ENCODE measurements at regions not wholly inside any gene's neighbourhood (a gene's known extent, or its start where the extent isn't known, plus 50 kb on each side); places are given as distances from the start of the nearest gene placed in this dataset.
A peak's percentile ranks its signal among the peaks of the same experiment; 100 is the strongest.

DNA sequence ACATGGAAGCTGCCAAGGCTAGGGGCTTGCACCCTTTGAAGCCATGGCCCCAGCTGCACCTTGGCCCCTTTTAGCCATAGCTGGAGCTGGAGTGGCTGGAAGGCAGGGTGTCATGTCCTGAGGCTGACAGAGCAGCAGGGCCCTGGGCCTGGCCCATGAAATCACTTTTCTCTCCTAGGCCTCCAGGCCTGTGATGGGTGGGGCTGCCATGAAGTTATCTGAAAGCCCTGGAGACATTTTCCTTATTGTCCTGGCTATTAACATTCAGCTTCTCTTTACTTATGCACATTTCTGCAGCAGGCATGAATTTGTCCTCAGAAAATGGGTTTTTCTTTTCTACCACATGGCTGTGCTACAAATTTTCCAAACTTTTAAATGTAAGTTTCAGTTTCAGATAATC, 106.9 kb upstream of the ELMO1 start:
- Mint-ChIP-seq H3K27ac (no peak overlapping the region), H3K4me3 (no peak overlapping the region), H3K9me3 (no peaks in the 10 kb centered on the region; the same call in 2 of the 3 replicates), H3K27me3 (ENCODE audit: insufficient read depth, low read depth, poor library complexity) (no peaks in the 10 kb centered on the region), H3K4me1 (peaks cover 16% of the 10 kb centered on the region), H3K36me3 (ENCODE audit: low read depth) (no peaks in the 10 kb centered on the region)
- no peak for DNase-seq (ENCODE audit: low spot score)
- no peak for ATAC-seq
- no peaks in the 10 kb centered on the region for H3F3A ChIP-seq (replicated peaks; ENCODE audit: low read depth)
- H3K4me1 ChIP-seq (ENCODE audit: insufficient read depth): peaks cover 4% of the 10 kb centered on the region; the same call in 1 of the 2 replicates
- TF ChIP-seq EZH2phosphoT487 (IDR thresholded peaks at IDR 0.05; ENCODE audit: unreplicated experiment): no peak
- no peak overlapping the region for H3K4me3 ChIP-seq
- H3K9me2 ChIP-seq (ENCODE audit: insufficient read depth): peaks cover under 1% of the 10 kb centered on the region; the same call in 1 of the 2 replicates
- no peaks in the 10 kb centered on the region for H3K79me2 ChIP-seq (replicated peaks; ENCODE audit: insufficient read depth)
- H4K20me1 ChIP-seq (replicated peaks; ENCODE audit: insufficient read depth): no peaks in the 10 kb centered on the region
- no peaks in the 10 kb centered on the region for H3K36me3 ChIP-seq (ENCODE audit: insufficient read depth)
- no peak overlapping the region for H3K27ac ChIP-seq (ENCODE audit: low read depth)
- no peak overlapping the region for H2AFZ ChIP-seq
- H3K4me2 ChIP-seq: no peak overlapping the region
- no peaks in the 10 kb centered on the region for H3K27me3 ChIP-seq (ENCODE audit: insufficient read depth)

- H3K27me3 Mint-ChIP-seq (ENCODE audit: insufficient read depth, low read depth, poor library complexity): no peaks in the 10 kb centered on the region
- H3K27ac ChIP-seq (ENCODE audit: low read depth): no peak overlapping the region
- DNase-seq (ENCODE audit: low spot score): no peak
- H3K4me2 ChIP-seq: no peak overlapping the region
- no peaks in the 10 kb centered on the region for H3K27me3 ChIP-seq (ENCODE audit: insufficient read depth)
- no peaks in the 10 kb centered on the region; the same call in 1 of the 2 replicates for H3K9me2 ChIP-seq (ENCODE audit: insufficient read depth)
- H3F3A ChIP-seq (replicated peaks; ENCODE audit: low read depth): no peaks in the 10 kb centered on the region
- H4K20me1 ChIP-seq (replicated peaks; ENCODE audit: insufficient read depth): no peaks in the 10 kb centered on the region
- H3K4me3 ChIP-seq: no peak overlapping the region
- H3K36me3 Mint-ChIP-seq (ENCODE audit: low read depth): no peaks in the 10 kb centered on the region
- H3K36me3 ChIP-seq (ENCODE audit: insufficient read depth): no peaks in the 10 kb centered on the region
- H3K27ac Mint-ChIP-seq: no peak overlapping the region
- H3K4me1 ChIP-seq (ENCODE audit: insufficient read depth): no peaks in the 10 kb centered on the region; the same call in 1 of the 2 replicates
- H3K79me2 ChIP-seq (replicated peaks; ENCODE audit: insufficient read depth): no peaks in the 10 kb centered on the region
- no peak overlapping the region for H3K4me3 Mint-ChIP-seq
- no peaks in the 10 kb centered on the region; the same call in 2 of the 3 replicates for H3K9me3 Mint-ChIP-seq
- no peak for ATAC-seq
- no peak overlapping the region for H2AFZ ChIP-seq
- TF ChIP-seq NANOG (IDR thresholded peaks at IDR 0.05; ENCODE audit: borderline replicate concordance): no peak
- no peak for TF ChIP-seq STAT1 (IDR thresholded peaks at IDR 0.05; ENCODE audit: unreplicated experiment)
- peaks cover 9% of the 10 kb centered on the region for H3K4me1 Mint-ChIP-seq
Observed at GRCh38 chr7:37557571-37558209, 109.0 kb upstream of the ELMO1 start.

- H3F3A ChIP-seq (replicated peaks; ENCODE audit: low read depth): no peaks in the 10 kb centered on the region
- H3K4me1 Mint-ChIP-seq: peaks cover 8% of the 10 kb centered on the region
- H3K27me3 ChIP-seq (ENCODE audit: insufficient read depth): no peaks in the 10 kb centered on the region
- H3K4me3 Mint-ChIP-seq: no peak overlapping the region
- no peaks in the 10 kb centered on the region; the same call in 2 of the 3 replicates for H3K9me3 Mint-ChIP-seq
- H3K27me3 Mint-ChIP-seq (ENCODE audit: insufficient read depth, low read depth, poor library complexity): no peaks in the 10 kb centered on the region
- no peaks in the 10 kb centered on the region; the same call in 1 of the 2 replicates for H3K9me2 ChIP-seq (ENCODE audit: insufficient read depth)
- H3K27ac Mint-ChIP-seq: no peak overlapping the region; the same call in 1 of the 2 replicates
- ATAC-seq (peak; percentile 44; the same call in 2 of the 3 replicates), DNase-seq (ENCODE audit: low spot score) (peak; percentile 21)
- no peak overlapping the region for H3K4me3 ChIP-seq
- no peaks in the 10 kb centered on the region for H4K20me1 ChIP-seq (replicated peaks; ENCODE audit: insufficient read depth)
- H3K4me2 ChIP-seq: no peak overlapping the region
- H2AFZ ChIP-seq: peak overlapping the region; percentile 24; the same call in 1 of the 2 replicates
- TF ChIP-seq, protein P1, sequence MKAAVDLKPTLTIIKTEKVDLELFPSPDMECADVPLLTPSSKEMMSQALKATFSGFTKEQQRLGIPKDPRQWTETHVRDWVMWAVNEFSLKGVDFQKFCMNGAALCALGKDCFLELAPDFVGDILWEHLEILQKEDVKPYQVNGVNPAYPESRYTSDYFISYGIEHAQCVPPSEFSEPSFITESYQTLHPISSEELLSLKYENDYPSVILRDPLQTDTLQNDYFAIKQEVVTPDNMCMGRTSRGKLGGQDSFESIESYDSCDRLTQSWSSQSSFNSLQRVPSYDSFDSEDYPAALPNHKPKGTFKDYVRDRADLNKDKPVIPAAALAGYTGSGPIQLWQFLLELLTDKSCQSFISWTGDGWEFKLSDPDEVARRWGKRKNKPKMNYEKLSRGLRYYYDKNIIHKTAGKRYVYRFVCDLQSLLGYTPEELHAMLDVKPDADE (IDR thresholded peaks at IDR 0.05): no peak
- TF ChIP-seq, protein P2, sequence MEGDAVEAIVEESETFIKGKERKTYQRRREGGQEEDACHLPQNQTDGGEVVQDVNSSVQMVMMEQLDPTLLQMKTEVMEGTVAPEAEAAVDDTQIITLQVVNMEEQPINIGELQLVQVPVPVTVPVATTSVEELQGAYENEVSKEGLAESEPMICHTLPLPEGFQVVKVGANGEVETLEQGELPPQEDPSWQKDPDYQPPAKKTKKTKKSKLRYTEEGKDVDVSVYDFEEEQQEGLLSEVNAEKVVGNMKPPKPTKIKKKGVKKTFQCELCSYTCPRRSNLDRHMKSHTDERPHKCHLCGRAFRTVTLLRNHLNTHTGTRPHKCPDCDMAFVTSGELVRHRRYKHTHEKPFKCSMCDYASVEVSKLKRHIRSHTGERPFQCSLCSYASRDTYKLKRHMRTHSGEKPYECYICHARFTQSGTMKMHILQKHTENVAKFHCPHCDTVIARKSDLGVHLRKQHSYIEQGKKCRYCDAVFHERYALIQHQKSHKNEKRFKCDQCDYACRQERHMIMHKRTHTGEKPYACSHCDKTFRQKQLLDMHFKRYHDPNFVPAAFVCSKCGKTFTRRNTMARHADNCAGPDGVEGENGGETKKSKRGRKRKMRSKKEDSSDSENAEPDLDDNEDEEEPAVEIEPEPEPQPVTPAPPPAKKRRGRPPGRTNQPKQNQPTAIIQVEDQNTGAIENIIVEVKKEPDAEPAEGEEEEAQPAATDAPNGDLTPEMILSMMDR (conservative IDR thresholded peaks at IDR 0.05; ENCODE audit: low read depth in 2 of 2): peak; percentile 43 to 46
- H3K36me3 Mint-ChIP-seq (ENCODE audit: low read depth): no peaks in the 10 kb centered on the region
- no peaks in the 10 kb centered on the region for H3K36me3 ChIP-seq (ENCODE audit: insufficient read depth)
- no peaks in the 10 kb centered on the region for H3K4me1 ChIP-seq (ENCODE audit: insufficient read depth)
- no peaks in the 10 kb centered on the region for H3K79me2 ChIP-seq (replicated peaks; ENCODE audit: insufficient read depth)
- H3K27ac ChIP-seq (ENCODE audit: low read depth): no peak overlapping the region
Observed at GRCh38 chr7:37558320-37559096, 109.8 kb upstream of the ELMO1 start.
